ENCODE measurements at regions not wholly inside any gene's neighbourhood (a gene's known extent, or its start where the extent isn't known, plus 50 kb on each side); places are given as distances from the start of the nearest gene placed in this dataset.

GRCh38 chr2:122138561-122138960 is 383.1 kb downstream of the TSN start:
- TF ChIP-seq KLF9 (tag by site-specific recombination; IDR thresholded peaks at IDR 0.05; ENCODE audit: low read depth) (no peak), GLIS2 (tag by site-specific recombination; IDR thresholded peaks at IDR 0.05) (no peak), ZFP69B (tag by site-specific recombination; IDR thresholded peaks at IDR 0.05) (no peak), ZNF23 (tag by site-specific recombination; IDR thresholded peaks at IDR 0.05; ENCODE audit: borderline replicate concordance) (no peak), ZNF626 (tag by site-specific recombination; IDR thresholded peaks at IDR 0.05) (no peak), SCRT2 (tag by site-specific recombination; IDR thresholded peaks at IDR 0.05) (no peak), ZNF580 (tag by site-specific recombination; IDR thresholded peaks at IDR 0.05) (no peak), PATZ1 (tag by site-specific recombination; IDR thresholded peaks at IDR 0.05) (no peak), GFI1B (tag by site-specific recombination; IDR thresholded peaks at IDR 0.05) (no peak), ZNF112 (tag by site-specific recombination; IDR thresholded peaks at IDR 0.05) (no peak), ZNF610 (tag by site-specific recombination; IDR thresholded peaks at IDR 0.05; ENCODE audit: borderline replicate concordance) (no peak)
- Histone ChIP-seq H3K4me1 (ENCODE audit: control insufficient read depth, insufficient read depth, low read length) (no peaks in the 10 kb centered on the region), H3K27ac (ENCODE audit: extremely low read depth, low read depth, low read length) (no peak overlapping the region), H3K36me3 (ENCODE audit: control insufficient read depth in 2 of 2, insufficient read depth in 1 of 2, low read length in 2 of 2) (no peaks in the 10 kb centered on the region), H3K9me3 (ENCODE audit: control insufficient read depth, insufficient read depth, low read depth, low read length) (no peaks in the 10 kb centered on the region), H3K4me3 (ENCODE audit: low read depth, low read length) (no peak overlapping the region)
- ChIA-PET CTCF (interaction anchor here (0.7 kb wide), 1 partner anchor 78 kb away, joined by 4 read pairs; no protein-coding TSS in a partner anchor), POLR2A (interaction anchor here (0.7 kb wide), 1 partner anchor 274 kb away, joined by 5 read pairs; no protein-coding TSS in a partner anchor)

- Histone ChIP-seq H3K36me3 (ENCODE audit: control insufficient read depth in 2 of 2, insufficient read depth in 1 of 2, low read length in 2 of 2) (no peaks in the 10 kb centered on the region), H3K27ac (ENCODE audit: extremely low read depth, low read depth, low read length) (no peak overlapping the region), H3K4me1 (ENCODE audit: control insufficient read depth, insufficient read depth, low read length) (no peaks in the 10 kb centered on the region), H3K4me3 (ENCODE audit: low read depth, low read length) (no peak overlapping the region), H3K9me3 (ENCODE audit: control insufficient read depth, insufficient read depth, low read depth, low read length) (no peaks in the 10 kb centered on the region)
- CTCF ChIA-PET, result no interaction called here
- POLR2A ChIA-PET, result no interaction called here
- TF ChIP-seq ZSCAN30 (tag by site-specific recombination; IDR thresholded peaks at IDR 0.05), result no peak
- no peak for TF ChIP-seq ZNF26 (tag by site-specific recombination; IDR thresholded peaks at IDR 0.05)
- no peak for TF ChIP-seq ZNF146 (tag by site-specific recombination; IDR thresholded peaks at IDR 0.05)
- no peak for TF ChIP-seq ZNF324 (tag by site-specific recombination; IDR thresholded peaks at IDR 0.05)
- TF ChIP-seq ELK4 (IDR thresholded peaks at IDR 0.05; ENCODE audit: borderline replicate concordance, low read depth, low read length), result no peak
- no peak for TF ChIP-seq ZNF621 (tag by site-specific recombination; IDR thresholded peaks at IDR 0.05)
- TF ChIP-seq ZNF398 (tag by site-specific recombination; IDR thresholded peaks at IDR 0.05), result no peak
- TF ChIP-seq TSHZ1 (tag by site-specific recombination; IDR thresholded peaks at IDR 0.05; ENCODE audit: borderline replicate concordance), result no peak
- TF ChIP-seq ZNF223 (tag by site-specific recombination; IDR thresholded peaks at IDR 0.05), result no peak
- no peak for TF ChIP-seq ZNF274 (IDR thresholded peaks at IDR 0.05; ENCODE audit: low read length)
- no peak for TF ChIP-seq ZNF274 (tag by site-specific recombination; IDR thresholded peaks at IDR 0.05; ENCODE audit: borderline replicate concordance)
These were observed 384.4 kb downstream of the TSN start for GRCh38 chr2:122139739-122140420.
